PC-3 (cell line): ENCODE measurements at regions not wholly inside any gene's neighbourhood (a gene's known extent, or its start where the extent isn't known, plus 50 kb on each side); places are given as distances from the start of the nearest gene placed in this dataset.
A peak's percentile ranks its signal among the peaks of the same experiment; 100 is the strongest.

ENCODE experiments used
- ATAC-seq: fragments of 200-7000 bp; cut with Tn5 transposase; 2 replicates; pipeline ENCODE4 v1.9.1; 2020; ENCODE audit warnings: mild to moderate bottlenecking, moderate library complexity
- BruUV-seq: library from RNA; stranded (reverse); fragments of 400-500 nt; replicated peaks from 2 replicates; lab custom pipeline; 2021; lab: Mats Ljungman, UMichigan
- CTCF ChIA-PET: fragments of 300-600 bp; sonication (Branson Sonifier 250); formaldehyde crosslinking; loops from one replicate; lab custom pipeline; 2022; ENCODE audit warnings: antibody characterized with exemption; lab: Charles Lee
- POLR2A ChIA-PET: fragments of 300-600 bp; sonication (Branson Sonifier 250); formaldehyde crosslinking; loops from one replicate; lab custom pipeline; 2022; ENCODE audit warnings: antibody characterized with exemption; ENCODE audit not compliant: unreplicated experiment; lab: Charles Lee
- DNase-seq: peaks from one replicate; pipeline ENCODE4 v3.0.0-alpha.2; 2015
- H2AFZ ChIP-seq: fragments of 300-600 bp; sonication (generic); 2 replicates; pipeline ENCODE4 v1.6.0; 2016; ENCODE audit warnings: antibody characterized with exemption, low read length
- H3F3A ChIP-seq: fragments of 300-600 bp; sonication (generic); one replicate; pipeline ENCODE4 v1.6.0; 2017; ENCODE audit warnings: antibody characterized with exemption, low read length, control low read depth, mild to moderate bottlenecking; ENCODE audit not compliant: unreplicated experiment
- H3K27ac ChIP-seq: fragments of 300-600 bp; sonication (generic); 2 replicates; pipeline ENCODE4 v1.5.1; 2016; ENCODE audit warnings: mild to moderate bottlenecking, low read length
- H3K27me3 ChIP-seq: fragments of 300-600 bp; sonication (generic); 2 replicates; pipeline ENCODE4 v1.6.1; 2016; ENCODE audit warnings: low read length, mixed read lengths
- H3K36me3 ChIP-seq: fragments of 300-600 bp; sonication (generic); 2 replicates; pipeline ENCODE4 v1.6.1; 2016; ENCODE audit warnings: low read depth, mixed run types, low read length, mixed read lengths
- H3K4me1 ChIP-seq: fragments of 300-600 bp; sonication (generic); 2 replicates; pipeline ENCODE4 v1.5.1; 2016; ENCODE audit warnings: low read length; ENCODE audit not compliant: insufficient read depth
- H3K4me2 ChIP-seq: fragments of 300-600 bp; sonication (generic); 2 replicates; pipeline ENCODE4 v1.6.0; 2016; ENCODE audit warnings: low read length
- H3K4me3 ChIP-seq: fragments of 300-600 bp; sonication (generic); 2 replicates; pipeline ENCODE4 v1.5.1; 2016; ENCODE audit warnings: mild to moderate bottlenecking, low read length, mixed read lengths
- H3K79me2 ChIP-seq: fragments of 300-600 bp; sonication (generic); 2 replicates; pipeline ENCODE4 v1.6.1; 2017; ENCODE audit warnings: low read length, mixed read lengths
- H3K9ac ChIP-seq: fragments of 300-600 bp; sonication (generic); 2 replicates; pipeline ENCODE4 v1.6.0; 2016; ENCODE audit warnings: mild to moderate bottlenecking, low read length
- H3K9me2 ChIP-seq: fragments of 300-600 bp; sonication (generic); replicated peaks from 2 replicates; pipeline ENCODE4 v1.6.1; 2016; ENCODE audit warnings: mixed run types, low read length, mixed read lengths
- H3K9me3 ChIP-seq: fragments of 300-600 bp; sonication (generic); 2 replicates; pipeline ENCODE4 v1.6.1; 2016; ENCODE audit warnings: low read length, mixed read lengths
- H4K20me1 ChIP-seq: fragments of 300-600 bp; sonication (generic); 2 replicates; pipeline ENCODE4 v1.6.1; 2016; ENCODE audit warnings: low read length, mixed read lengths
- EZH2 ChIP-seq: fragments of 300-600 bp; sonication (generic); IDR thresholded peaks from one replicate; pipeline ENCODE4 v1.6.1; 2017; ENCODE audit warnings: antibody characterized with exemption, mild to moderate bottlenecking, low read length; ENCODE audit not compliant: unreplicated experiment
- EZH2phosphoT487 ChIP-seq: fragments of 300-600 bp; sonication (generic); IDR thresholded peaks from 2 replicates; pipeline ENCODE4 v1.6.1; 2018; ENCODE audit warnings: mild to moderate bottlenecking, antibody characterized with exemption, low read length, borderline replicate concordance
- intact Hi-C: fragments of 100-400 bp; cut with micrococcal nuclease; formaldehyde crosslinking; loops from 2 replicates; pipeline ENCODE4 v1.9.0; 2023
- TF ChIP-seq, protein P1 (sequence below): fragments of 300-600 bp; sonication (generic); conservative IDR thresholded peaks from 2 replicates; pipeline ENCODE4 v1.5.1; 2017; ENCODE audit warnings: antibody characterized with exemption, low read depth, mild to moderate bottlenecking, low read length

GRCh38 chr6:40880906-40881305 lies 158.1 kb downstream of the UNC5CL start:
- CTCF ChIA-PET: no interaction called here
- ATAC-seq: no peak

GRCh38 chr6:40879169-40879568 lies 159.9 kb downstream of the UNC5CL start:
- Histone ChIP-seq H3K27ac (no peak overlapping the region), H3K27me3 (peaks cover 23% of the 10 kb centered on the region), H3K36me3 (no peaks in the 10 kb centered on the region), H3K4me3 (no peak overlapping the region), H3K9ac (no peak overlapping the region), H3K4me1 (0 out of 2 replicates have a peak, but pooled peaks cover 5% of the 10 kb centered on the region), H4K20me1 (no peaks in the 10 kb centered on the region), H3K4me2 (no peak overlapping the region), H3K9me3 (no peaks in the 10 kb centered on the region), H3K79me2 (no peaks in the 10 kb centered on the region), H2AFZ (no peak overlapping the region), H3K9me2 (no peaks in the 10 kb centered on the region), H3F3A (no peaks in the 10 kb centered on the region)
- CTCF ChIA-PET: no interaction called here
- BruUV-seq: no TSS peak
- intact Hi-C loops: no loop called here
- TF ChIP-seq, protein P1, sequence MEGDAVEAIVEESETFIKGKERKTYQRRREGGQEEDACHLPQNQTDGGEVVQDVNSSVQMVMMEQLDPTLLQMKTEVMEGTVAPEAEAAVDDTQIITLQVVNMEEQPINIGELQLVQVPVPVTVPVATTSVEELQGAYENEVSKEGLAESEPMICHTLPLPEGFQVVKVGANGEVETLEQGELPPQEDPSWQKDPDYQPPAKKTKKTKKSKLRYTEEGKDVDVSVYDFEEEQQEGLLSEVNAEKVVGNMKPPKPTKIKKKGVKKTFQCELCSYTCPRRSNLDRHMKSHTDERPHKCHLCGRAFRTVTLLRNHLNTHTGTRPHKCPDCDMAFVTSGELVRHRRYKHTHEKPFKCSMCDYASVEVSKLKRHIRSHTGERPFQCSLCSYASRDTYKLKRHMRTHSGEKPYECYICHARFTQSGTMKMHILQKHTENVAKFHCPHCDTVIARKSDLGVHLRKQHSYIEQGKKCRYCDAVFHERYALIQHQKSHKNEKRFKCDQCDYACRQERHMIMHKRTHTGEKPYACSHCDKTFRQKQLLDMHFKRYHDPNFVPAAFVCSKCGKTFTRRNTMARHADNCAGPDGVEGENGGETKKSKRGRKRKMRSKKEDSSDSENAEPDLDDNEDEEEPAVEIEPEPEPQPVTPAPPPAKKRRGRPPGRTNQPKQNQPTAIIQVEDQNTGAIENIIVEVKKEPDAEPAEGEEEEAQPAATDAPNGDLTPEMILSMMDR: no peak
- TF ChIP-seq EZH2phosphoT487 (no peak), EZH2 (no peak)
- no peak for ATAC-seq
- DNase-seq: no peak
- POLR2A ChIA-PET: no interaction called here

More at GRCh38 chr6:40880906-40881305, 158.1 kb downstream of the UNC5CL start:
- POLR2A ChIA-PET: no interaction called here
- DNase-seq: no peak
- no peaks in the 10 kb centered on the region for H4K20me1 ChIP-seq
- peaks cover 14% of the 10 kb centered on the region for H3K27me3 ChIP-seq
- no peaks in the 10 kb centered on the region for H3K9me2 ChIP-seq
- no peaks in the 10 kb centered on the region for H3F3A ChIP-seq
- no peak overlapping the region for H3K4me3 ChIP-seq
- TF ChIP-seq, protein P1: no peak
- no peak for TF ChIP-seq EZH2
- TF ChIP-seq EZH2phosphoT487: no peak
- 0 out of 2 replicates have a peak, but pooled peaks cover 5% of the 10 kb centered on the region for H3K4me1 ChIP-seq
- no TSS peak for BruUV-seq
- no peak overlapping the region for H3K27ac ChIP-seq
- H3K79me2 ChIP-seq: no peaks in the 10 kb centered on the region
- H3K9ac ChIP-seq: no peak overlapping the region
- no peaks in the 10 kb centered on the region for H3K9me3 ChIP-seq
- intact Hi-C loops: no loop called here
- no peak overlapping the region for H3K4me2 ChIP-seq
- H2AFZ ChIP-seq: no peak overlapping the region
- no peaks in the 10 kb centered on the region for H3K36me3 ChIP-seq

DNA sequence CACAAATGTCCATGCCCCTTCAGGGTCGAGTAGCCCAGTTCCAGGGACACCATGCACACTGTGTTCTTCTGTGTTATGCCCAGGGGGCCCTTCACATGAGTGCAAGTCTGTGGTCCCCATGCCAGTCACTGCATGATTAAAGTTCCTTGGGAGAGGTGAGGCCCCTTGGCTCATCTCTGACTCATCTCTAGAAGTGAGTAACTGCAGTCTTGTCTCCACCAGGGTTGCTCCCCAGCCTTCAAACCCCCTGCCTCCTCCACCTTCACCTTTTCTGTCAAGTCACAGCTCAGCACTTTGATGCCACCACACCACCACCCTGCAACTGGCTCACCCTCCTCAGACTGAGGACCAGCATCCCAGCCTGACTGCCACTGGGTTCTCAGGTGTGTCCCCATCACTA lies 161.7 kb downstream of the UNC5CL start:
- peak; percentile 34 for DNase-seq

More for the DNA sequence above, 161.7 kb downstream of the UNC5CL start:
- no peak overlapping the region for H3K4me2 ChIP-seq
- ATAC-seq: no peak
- no peak overlapping the region for H3K9ac ChIP-seq
- H3F3A ChIP-seq: no peaks in the 10 kb centered on the region
- no TSS peak for BruUV-seq
- H3K9me2 ChIP-seq: no peaks in the 10 kb centered on the region
- no peaks in the 10 kb centered on the region for H3K9me3 ChIP-seq
- H3K36me3 ChIP-seq: no peaks in the 10 kb centered on the region
- no peaks in the 10 kb centered on the region for H4K20me1 ChIP-seq
- H3K27me3 ChIP-seq: peaks cover 10% of the 10 kb centered on the region; the same call in 1 of the 2 replicates
- 0 out of 2 replicates have a peak, but pooled peaks cover 5% of the 10 kb centered on the region for H3K4me1 ChIP-seq
- ChIA-PET POLR2A (no interaction called here), CTCF (no interaction called here)
- no peaks in the 10 kb centered on the region for H3K79me2 ChIP-seq
- H2AFZ ChIP-seq: no peak overlapping the region
- TF ChIP-seq EZH2: no peak
- TF ChIP-seq EZH2phosphoT487: no peak
- TF ChIP-seq, protein P1: no peak
- intact Hi-C loops: no loop called here
- H3K4me3 ChIP-seq: no peak overlapping the region
- no peak overlapping the region for H3K27ac ChIP-seq
